ENCODE measurements at regions not wholly inside any gene's neighbourhood (a gene's known extent, or its start where the extent isn't known, plus 50 kb on each side); places are given as distances from the start of the nearest gene placed in this dataset.

- in situ Hi-C loops (cut with HindIII; ENCODE audit: extremely low pct_ligation_motif_present, low pct_unique_long_range_greater_than_20kb) (no loop called here), intact Hi-C loops (cut with micrococcal nuclease; ENCODE audit: unreplicated experiment) (no loop called here)
- ChIA-PET CTCF (ENCODE audit: low intra/inter-chr PET ratio, low total read pairs) (no interaction called here), POLR2A (no interaction called here)
- Histone ChIP-seq H3K9me3 (ENCODE audit: low read length) (no peaks in the 10 kb centered on the region), H3K36me3 (replicated peaks in 1 of 2; ENCODE audit: control insufficient read depth in 1 of 2, insufficient read depth in 2 of 2, low read length in 2 of 2) (no peaks in the 10 kb centered on the region), H3K27me3 (ENCODE audit: control insufficient read depth in 1 of 2, insufficient read depth in 2 of 2, low read length in 2 of 2) (peaks cover 0 to 33% of the 10 kb centered on the region in 2 experiments; a peak in 4 of 5 replicates), H4K20me1 (ENCODE audit: insufficient read depth, low read length) (no peaks in the 10 kb centered on the region), H3K4me3 (replicated peaks in 1 of 3; ENCODE audit: insufficient read depth in 1 of 3, low read depth in 2 of 3, low read length in 3 of 3) (no peak overlapping the region), H3K79me2 (ENCODE audit: insufficient read depth, low read length) (no peaks in the 10 kb centered on the region), H3K9ac (ENCODE audit: insufficient read depth, low read depth, low read length) (no peak overlapping the region), H3K4me1 (ENCODE audit: insufficient read depth, low read length) (no peaks in the 10 kb centered on the region), H3K27ac (ENCODE audit: extremely low read length, insufficient read depth, low read length) (no peak overlapping the region), H3K4me2 (ENCODE audit: low read depth, low read length) (no peak overlapping the region), H2AFZ (ENCODE audit: low read length) (no peak overlapping the region)
- no peak for DNase-seq (ENCODE audit: low spot score)
- no peak for FAIRE-seq
- ATAC-seq, result no peak
- 81% methylated on average over 6 of the region's 23 CpGs for WGBS (ENCODE audit: low lambda C conversion rate)
- BruUV-seq (replicated peaks), result no TSS peak
- TF ChIP-seq AKNA (CRISPR knock-in tag; IDR thresholded peaks at IDR 0.05; ENCODE audit: borderline replicate concordance) (no peak), CERS6 (CRISPR knock-in tag; IDR thresholded peaks at IDR 0.05) (no peak)
Observed at GRCh38 chr18:78582181-78582709, 397.4 kb upstream of the SALL3 start.

Measured in HepG2 (cell line).